SK-N-SH (cell line): ENCODE measurements at regions not wholly inside any gene's neighbourhood (a gene's known extent, or its start where the extent isn't known, plus 50 kb on each side); places are given as distances from the start of the nearest gene placed in this dataset.

Experiments
- CTCF ChIA-PET: fragments of 300-600, 350-600 bp; formaldehyde crosslinking; extraction: SDS; loops from one replicate; lab custom pipeline; 2021; lab: Yijun Ruan, JAX
- POLR2A ChIA-PET: fragments of 350-600 bp; sonication (Branson Sonifier 250); formaldehyde crosslinking; extraction: SDS; loops from one replicate; lab custom pipeline; 2020; ENCODE audit warnings: antibody characterized with exemption, inconsistent platforms; lab: Yijun Ruan, JAX
- DNase-seq: peaks from one replicate; pipeline ENCODE4 v3.0.0; 2012
- H2AFZ ChIP-seq: fragments of 200-600 bp; sonication (generic); 2 replicates; pipeline ENCODE4 v1.8.1; 2016; ENCODE audit warnings: antibody characterized with exemption, mild to moderate bottlenecking, low read depth
- H3F3A ChIP-seq: fragments of 200-600 bp; sonication (generic); replicated peaks from 2 replicates; pipeline ENCODE3; 2016; ENCODE audit warnings: antibody characterized with exemption, mild to moderate bottlenecking; ENCODE audit not compliant: insufficient read depth
- H3K27ac ChIP-seq, 2 experiments: fragments of 200-500 bp in 1 of 2; fragments of 200-600 bp in 1 of 2; sonication (Bioruptor generic) in 1 of 2; sonication (generic), shearing (Covaris generic) in 1 of 2; 2 replicates each; pipeline versions ENCODE4 v1.5.1 to v1.6.1; 2014 to 2016; ENCODE audit warnings: low read depth in 2 of 2, inconsistent platforms in 1 of 2, low read length in 1 of 2, mild to moderate bottlenecking in 1 of 2, mixed read lengths in 1 of 2
- H3K27me3 ChIP-seq: fragments of 200-600 bp; sonication (generic), shearing (Covaris generic); 2 replicates; pipeline ENCODE4 v1.6.1; 2016; ENCODE audit warnings: mixed run types; ENCODE audit not compliant: insufficient read depth
- H3K36me3 ChIP-seq, 2 experiments: fragments of 200-500 bp in 1 of 2; fragments of 200-600 bp in 1 of 2; sonication (Bioruptor generic) in 1 of 2; sonication (generic) in 1 of 2; replicated peaks in 1 of 2; 2 replicates each; pipeline versions ENCODE3 to v1.5.1; 2014 to 2016; ENCODE audit warnings: low read length in 1 of 2, mild to moderate bottlenecking in 1 of 2; ENCODE audit not compliant: insufficient read depth in 2 of 2, control insufficient read depth in 1 of 2
- H3K4me1 ChIP-seq, 2 experiments: fragments of 200-500 bp in 1 of 2; fragments of 200-600 bp in 1 of 2; sonication (Bioruptor generic) in 1 of 2; sonication (generic), shearing (Covaris generic) in 1 of 2; 2 replicates each; pipeline versions ENCODE4 v1.5.1 to v1.6.1; 2014 to 2016; ENCODE audit warnings: low read depth in 1 of 2, low read length in 1 of 2, mixed run types in 1 of 2; ENCODE audit not compliant: insufficient read depth in 2 of 2, control insufficient read depth in 1 of 2
- H3K4me2 ChIP-seq: fragments of 200-600 bp; sonication (generic), shearing (Covaris generic); 2 replicates; pipeline ENCODE4 v1.6.1; 2017; ENCODE audit warnings: mixed run types
- H3K4me3 ChIP-seq, 2 experiments: fragments of 200-500 bp in 1 of 2; fragments of 200-600 bp in 1 of 2; sonication (Bioruptor generic) in 1 of 2; sonication (generic), shearing (Covaris generic) in 1 of 2; 2 replicates each; pipeline versions ENCODE4 v1.5.1 to v1.8.1; 2014 to 2016; ENCODE audit warnings: low read depth in 2 of 2, inconsistent platforms in 1 of 2, low read length in 1 of 2, mild to moderate bottlenecking in 1 of 2, mixed read lengths in 1 of 2, moderate library complexity in 1 of 2
- H3K79me2 ChIP-seq: fragments of 200-600 bp; sonication (generic); 2 replicates; pipeline ENCODE4 v1.8.1; 2017; ENCODE audit warnings: mild to moderate bottlenecking; ENCODE audit not compliant: insufficient read depth
- H3K9ac ChIP-seq: fragments of 200-600 bp; sonication (generic); 2 replicates; pipeline ENCODE4 v1.6.1; 2017; ENCODE audit warnings: mixed run types
- H3K9me2 ChIP-seq: fragments of 200-600 bp; sonication (generic); 2 replicates; pipeline ENCODE4 v1.6.1; 2017; ENCODE audit warnings: mixed run types
- H3K9me3 ChIP-seq: fragments of 200-600 bp; sonication (generic); 2 replicates; pipeline ENCODE4 v1.6.1; 2017; ENCODE audit warnings: mixed run types, mild to moderate bottlenecking, moderate library complexity
- H4K20me1 ChIP-seq: fragments of 200-600 bp; sonication (generic); 2 replicates; pipeline ENCODE4 v1.6.1; 2017; ENCODE audit warnings: mild to moderate bottlenecking, mixed run types; ENCODE audit not compliant: insufficient read depth
- ELF1 ChIP-seq: IDR thresholded peaks from 2 replicates; pipeline ENCODE4 v1.4.0; 2012
- EZH2phosphoT487 ChIP-seq: fragments of 200-600 bp; sonication (generic); IDR thresholded peaks from 2 replicates; pipeline ENCODE4 v1.6.1; 2017; ENCODE audit warnings: low read depth, mixed run types, mild to moderate bottlenecking, antibody characterized with exemption, moderate library complexity, borderline replicate concordance
- GABPA ChIP-seq: IDR thresholded peaks from 2 replicates; pipeline ENCODE4 v1.4.0; 2012; ENCODE audit warnings: low read depth, mild to moderate bottlenecking
- JUND ChIP-seq: IDR thresholded peaks from 2 replicates; pipeline ENCODE4 v1.4.0; 2012
- MEF2A ChIP-seq: IDR thresholded peaks from 2 replicates; pipeline ENCODE4 v1.4.0; 2012; ENCODE audit warnings: low read depth, borderline replicate concordance
- NFIC ChIP-seq: IDR thresholded peaks from 2 replicates; pipeline ENCODE4 v1.4.0; 2012; ENCODE audit warnings: borderline replicate concordance
- NRF1 ChIP-seq: IDR thresholded peaks from 2 replicates; pipeline ENCODE4 v1.6.1; 2012; ENCODE audit warnings: low read depth, mild to moderate bottlenecking, low read length
- POLR2AphosphoS5 ChIP-seq: IDR thresholded peaks from 2 replicates; pipeline ENCODE4 v1.6.1; 2012; ENCODE audit warnings: low read depth, low read length
- RAD21 ChIP-seq: IDR thresholded peaks from 2 replicates; pipeline ENCODE4 v1.6.1; 2012; ENCODE audit warnings: mild to moderate bottlenecking, low read length
- RCOR1 ChIP-seq: fragments of 150-350 bp; IDR thresholded peaks from 2 replicates; pipeline ENCODE4 v1.6.1; 2017; ENCODE audit warnings: antibody characterized with exemption, low read length
- TAF1 ChIP-seq: IDR thresholded peaks from 2 replicates; pipeline ENCODE4 v1.6.1; 2012; ENCODE audit warnings: low read depth, mild to moderate bottlenecking, low read length, moderate library complexity, borderline replicate concordance
- TCF12 ChIP-seq: IDR thresholded peaks from 2 replicates; pipeline ENCODE4 v1.4.0; 2012
- TEAD4 ChIP-seq: IDR thresholded peaks from 2 replicates; pipeline ENCODE4 v1.4.0; 2012; ENCODE audit warnings: mild to moderate bottlenecking, borderline replicate concordance; ENCODE audit not compliant: insufficient read depth
- YY1 ChIP-seq: IDR thresholded peaks from 2 replicates; pipeline ENCODE4 v1.4.0; 2012; ENCODE audit warnings: low read depth, mild to moderate bottlenecking
- WGBS: methylation state at CpG from one replicate; pipeline ENCODE4 v1.1.6; 2017; ENCODE audit warnings: low lambda C conversion rate; 5-methylcytosine and 5-hydroxymethylcytosine counted together
- TF ChIP-seq, protein P1 (sequence below): IDR thresholded peaks from 2 replicates; pipeline ENCODE4 v1.4.0; 2012; ENCODE audit warnings: low read depth
- TF ChIP-seq, protein P2 (sequence below): IDR thresholded peaks from 2 replicates; pipeline ENCODE4; 2012
- TF ChIP-seq, protein P3 (sequence below): fragments of 150-350 bp; IDR thresholded peaks from 2 replicates; pipeline ENCODE4 v1.6.1; 2016; ENCODE audit warnings: mild to moderate bottlenecking, low read depth, low read length
- TF ChIP-seq, protein P4 (sequence below): fragments of 200-600 bp; sonication (generic); IDR thresholded peaks from 2 replicates; pipeline ENCODE4 v1.6.1; 2017; ENCODE audit warnings: antibody characterized with exemption, mild to moderate bottlenecking, moderate library complexity

DNA sequence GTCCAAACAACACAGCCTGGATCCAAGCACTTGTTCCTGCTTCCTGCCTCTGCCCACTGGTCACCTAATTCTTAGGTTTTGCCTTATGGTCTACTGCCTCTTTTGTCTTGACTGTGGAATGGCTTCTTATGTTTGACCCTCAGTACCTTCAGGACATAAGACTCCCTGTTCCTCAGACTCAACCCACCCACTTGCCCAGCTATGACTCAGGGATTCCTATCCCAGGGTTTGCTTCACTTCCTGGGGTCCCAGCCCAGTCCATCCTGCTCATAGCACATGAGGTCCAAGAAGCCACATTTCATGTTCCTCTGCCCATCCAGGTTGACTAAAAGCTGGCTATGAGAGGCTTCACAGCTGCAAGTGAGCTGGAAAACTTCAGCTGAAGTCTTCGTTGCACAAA, 320.9 kb upstream of the CDH5 start:
- H3F3A ChIP-seq = no peaks in the 10 kb centered on the region
- DNase-seq = no peak
- H3K9ac ChIP-seq = no peak overlapping the region
- H3K4me1 ChIP-seq = no peaks in the 10 kb centered on the region; a peak in 1 of 4 replicates
- no peaks in the 10 kb centered on the region for H3K79me2 ChIP-seq
- TF ChIP-seq RCOR1 = no peak
- no peak overlapping the region for H2AFZ ChIP-seq
- no peak overlapping the region for H3K27ac ChIP-seq
- no peaks in the 10 kb centered on the region for H3K9me2 ChIP-seq
- POLR2A ChIA-PET = no interaction called here
- H3K4me2 ChIP-seq = no peak overlapping the region
- H3K4me3 ChIP-seq = no peak overlapping the region
- H4K20me1 ChIP-seq = no peaks in the 10 kb centered on the region
- H3K36me3 ChIP-seq = no peaks in the 10 kb centered on the region
- no peaks in the 10 kb centered on the region for H3K9me3 ChIP-seq
- WGBS = 40% methylated on average over 1 of the region's 1 CpG
- no peaks in the 10 kb centered on the region for H3K27me3 ChIP-seq
- CTCF ChIA-PET = no interaction called here

DNA sequence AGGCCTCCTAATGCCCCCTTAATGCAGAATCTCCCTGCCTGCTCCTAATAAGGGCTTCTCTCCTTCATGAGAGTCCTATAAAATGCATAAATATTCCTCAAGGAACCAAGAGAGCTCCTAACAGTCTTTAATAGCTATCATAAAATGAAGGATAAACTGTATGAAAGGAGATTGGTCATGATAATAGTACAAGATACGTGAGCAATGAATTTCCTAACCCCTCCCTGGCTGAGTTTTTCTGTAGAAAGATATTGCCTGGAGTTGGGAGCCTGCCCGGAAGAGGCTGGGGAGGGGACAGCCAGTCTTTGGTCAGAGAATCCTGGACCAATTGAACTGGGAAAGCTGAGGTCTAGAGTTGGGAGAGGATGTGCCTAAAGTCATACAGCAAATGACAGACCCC, 321.9 kb upstream of the CDH5 start:
- Histone ChIP-seq H3K9me2 (no peaks in the 10 kb centered on the region), H3K4me3 (no peak overlapping the region), H3K36me3 (no peaks in the 10 kb centered on the region), H3K9me3 (no peaks in the 10 kb centered on the region), H3K27ac (no peak overlapping the region), H2AFZ (no peak overlapping the region), H4K20me1 (no peaks in the 10 kb centered on the region), H3K9ac (no peak overlapping the region), H3F3A (no peaks in the 10 kb centered on the region), H3K79me2 (no peaks in the 10 kb centered on the region), H3K27me3 (no peaks in the 10 kb centered on the region), H3K4me2 (no peak overlapping the region), H3K4me1 (no peaks in the 10 kb centered on the region; a peak in 1 of 4 replicates)
- CTCF ChIA-PET = no interaction called here
- POLR2A ChIA-PET = no interaction called here
- DNase-seq = no peak
- TF ChIP-seq GABPA (no peak), RAD21 (no peak), MEF2A (no peak), YY1 (no peak), NRF1 (no peak), TEAD4 (no peak), TCF12 (no peak), POLR2AphosphoS5 (no peak), EZH2phosphoT487 (no peak), JUND (no peak), NFIC (no peak), RCOR1 (no peak), ELF1 (no peak), TAF1 (no peak)
- TF ChIP-seq, protein P1, sequence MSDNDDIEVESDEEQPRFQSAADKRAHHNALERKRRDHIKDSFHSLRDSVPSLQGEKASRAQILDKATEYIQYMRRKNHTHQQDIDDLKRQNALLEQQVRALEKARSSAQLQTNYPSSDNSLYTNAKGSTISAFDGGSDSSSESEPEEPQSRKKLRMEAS = no peak
- TF ChIP-seq, protein P2, sequence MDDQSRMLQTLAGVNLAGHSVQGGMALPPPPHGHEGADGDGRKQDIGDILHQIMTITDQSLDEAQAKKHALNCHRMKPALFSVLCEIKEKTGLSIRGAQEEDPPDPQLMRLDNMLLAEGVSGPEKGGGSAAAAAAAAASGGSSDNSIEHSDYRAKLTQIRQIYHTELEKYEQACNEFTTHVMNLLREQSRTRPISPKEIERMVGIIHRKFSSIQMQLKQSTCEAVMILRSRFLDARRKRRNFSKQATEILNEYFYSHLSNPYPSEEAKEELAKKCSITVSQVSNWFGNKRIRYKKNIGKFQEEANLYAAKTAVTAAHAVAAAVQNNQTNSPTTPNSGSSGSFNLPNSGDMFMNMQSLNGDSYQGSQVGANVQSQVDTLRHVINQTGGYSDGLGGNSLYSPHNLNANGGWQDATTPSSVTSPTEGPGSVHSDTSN = no peak
- TF ChIP-seq, protein P3, sequence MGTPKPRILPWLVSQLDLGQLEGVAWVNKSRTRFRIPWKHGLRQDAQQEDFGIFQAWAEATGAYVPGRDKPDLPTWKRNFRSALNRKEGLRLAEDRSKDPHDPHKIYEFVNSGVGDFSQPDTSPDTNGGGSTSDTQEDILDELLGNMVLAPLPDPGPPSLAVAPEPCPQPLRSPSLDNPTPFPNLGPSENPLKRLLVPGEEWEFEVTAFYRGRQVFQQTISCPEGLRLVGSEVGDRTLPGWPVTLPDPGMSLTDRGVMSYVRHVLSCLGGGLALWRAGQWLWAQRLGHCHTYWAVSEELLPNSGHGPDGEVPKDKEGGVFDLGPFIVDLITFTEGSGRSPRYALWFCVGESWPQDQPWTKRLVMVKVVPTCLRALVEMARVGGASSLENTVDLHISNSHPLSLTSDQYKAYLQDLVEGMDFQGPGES = no peak
- TF ChIP-seq, protein P4, sequence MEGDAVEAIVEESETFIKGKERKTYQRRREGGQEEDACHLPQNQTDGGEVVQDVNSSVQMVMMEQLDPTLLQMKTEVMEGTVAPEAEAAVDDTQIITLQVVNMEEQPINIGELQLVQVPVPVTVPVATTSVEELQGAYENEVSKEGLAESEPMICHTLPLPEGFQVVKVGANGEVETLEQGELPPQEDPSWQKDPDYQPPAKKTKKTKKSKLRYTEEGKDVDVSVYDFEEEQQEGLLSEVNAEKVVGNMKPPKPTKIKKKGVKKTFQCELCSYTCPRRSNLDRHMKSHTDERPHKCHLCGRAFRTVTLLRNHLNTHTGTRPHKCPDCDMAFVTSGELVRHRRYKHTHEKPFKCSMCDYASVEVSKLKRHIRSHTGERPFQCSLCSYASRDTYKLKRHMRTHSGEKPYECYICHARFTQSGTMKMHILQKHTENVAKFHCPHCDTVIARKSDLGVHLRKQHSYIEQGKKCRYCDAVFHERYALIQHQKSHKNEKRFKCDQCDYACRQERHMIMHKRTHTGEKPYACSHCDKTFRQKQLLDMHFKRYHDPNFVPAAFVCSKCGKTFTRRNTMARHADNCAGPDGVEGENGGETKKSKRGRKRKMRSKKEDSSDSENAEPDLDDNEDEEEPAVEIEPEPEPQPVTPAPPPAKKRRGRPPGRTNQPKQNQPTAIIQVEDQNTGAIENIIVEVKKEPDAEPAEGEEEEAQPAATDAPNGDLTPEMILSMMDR = no peak
- WGBS = 51% methylated on average over 2 of the region's 2 CpGs
